Left renal pelvis (tissue), 4 donors: ENCODE measurements at regions not wholly inside any gene's neighbourhood (a gene's known extent, or its start where the extent isn't known, plus 50 kb on each side); places are given as distances from the start of the nearest gene placed in this dataset.
A peak's percentile ranks its signal among the peaks of the same experiment; 100 is the strongest.

Experiments
- DNase-seq, 4 donors: peaks; one replicate each; pipeline ENCODE4 v3.0.0-alpha.2; 2013; ENCODE audit warnings: low read depth in 4 of 4, low spot score in 3 of 4

DNA sequence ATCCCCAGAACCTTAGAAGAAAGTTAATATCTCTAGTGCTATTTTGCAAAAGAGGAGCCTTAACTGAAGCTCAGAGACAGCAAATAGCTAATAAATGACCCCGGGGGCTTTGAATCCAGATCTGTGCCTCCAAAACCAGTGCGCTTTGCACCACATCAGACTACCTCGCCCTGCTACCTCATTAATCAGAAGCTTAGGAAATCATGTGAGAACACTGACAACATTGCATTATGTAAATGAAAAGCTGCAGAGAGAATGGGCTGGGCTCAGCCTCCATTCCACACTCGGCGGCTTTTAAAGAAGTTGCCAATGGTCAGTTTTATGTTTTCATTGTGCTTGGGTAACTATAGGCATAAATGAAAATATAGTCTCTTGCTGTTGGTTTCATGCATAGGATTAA lies 54.0 kb upstream of the STMND1 start:
- no peak for DNase-seq

GRCh38 chr6:17045581-17046322 lies 56.1 kb upstream of the STMND1 start:
- DNase-seq, result no peak

DNA sequence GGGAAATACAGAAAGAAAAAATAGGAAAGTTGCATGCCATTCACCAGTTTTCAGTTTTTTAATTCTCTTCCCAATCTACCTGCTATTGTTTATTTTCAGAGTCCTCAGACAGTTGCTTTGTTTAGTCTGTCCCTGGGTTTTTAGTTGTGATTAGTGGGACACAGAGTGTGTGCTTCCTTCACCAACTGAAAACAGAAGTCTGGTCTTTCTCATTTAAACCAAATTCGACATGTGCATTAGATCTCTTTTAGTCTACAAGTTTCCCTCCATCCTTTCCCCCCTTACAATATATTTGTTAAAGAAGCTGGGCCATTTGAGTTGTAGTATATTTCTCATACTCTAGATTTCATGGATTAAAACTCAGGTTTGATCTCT lies 58.7 kb upstream of the STMND1 start:
- DNase-seq, result no peak

- no peak for DNase-seq
These were observed 59.3 kb upstream of the STMND1 start for GRCh38 chr6:17042422-17043147.

DNA sequence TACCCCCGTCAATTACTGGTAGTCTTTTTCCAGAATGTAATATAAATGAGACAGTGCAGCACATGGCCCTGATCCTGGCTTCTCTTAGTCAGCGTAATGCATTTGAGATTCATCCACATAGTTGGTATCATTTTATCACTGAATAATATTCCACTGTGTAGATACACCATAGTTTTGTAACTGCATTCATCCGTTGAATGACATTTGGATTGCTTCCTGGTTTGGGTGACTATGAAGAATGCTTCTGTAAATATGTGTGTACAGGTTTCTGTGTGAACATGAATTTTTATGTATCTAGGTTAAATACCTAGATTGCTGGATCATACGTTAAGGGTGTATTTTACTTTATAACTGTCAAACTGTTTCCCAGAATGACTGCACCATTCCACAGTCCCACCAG lies 62.6 kb upstream of the STMND1 start:
- DNase-seq, result no peak

- no peak for DNase-seq
These were observed 63.5 kb upstream of the STMND1 start for GRCh38 chr6:17038316-17038715.

- no peak for DNase-seq
These were observed 65.8 kb upstream of the STMND1 start for GRCh38 chr6:17036065-17036393.

DNA sequence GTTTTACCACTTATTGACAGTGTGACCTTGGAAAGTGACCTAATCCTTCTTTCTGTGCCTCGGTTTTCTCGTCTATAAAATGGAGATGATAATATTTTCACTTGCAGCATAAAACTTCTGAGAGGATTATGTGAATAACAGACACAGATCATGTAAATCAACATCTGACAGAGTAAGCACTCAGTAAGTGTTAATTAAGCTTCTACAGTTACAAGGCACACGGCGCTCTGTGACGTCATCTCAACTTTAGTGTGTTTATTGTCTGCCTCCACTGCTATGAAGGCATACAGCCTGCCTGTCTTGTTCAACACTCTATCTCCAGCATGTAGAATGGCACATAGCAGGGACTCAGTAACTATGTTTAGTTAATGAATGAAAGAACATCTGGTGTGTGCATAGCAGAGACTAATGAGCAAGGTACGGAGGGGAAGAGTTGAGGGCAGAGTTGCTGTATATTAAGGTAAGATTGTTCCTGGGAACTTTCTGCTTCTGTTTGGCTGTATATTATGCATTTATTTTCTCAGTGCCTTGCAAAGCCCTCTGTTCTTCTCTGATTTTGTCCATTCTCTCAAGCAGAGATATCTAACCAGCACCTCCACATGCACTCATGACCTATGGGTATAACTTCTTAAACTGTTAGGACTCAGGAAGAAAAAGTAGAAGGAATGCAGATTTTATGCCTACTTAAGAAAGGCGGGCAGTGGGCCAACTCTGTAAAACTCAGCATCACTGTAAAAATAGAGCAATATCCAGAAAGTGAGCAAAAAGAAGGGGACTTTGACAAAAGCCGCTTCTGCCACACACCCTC lies 66.4 kb upstream of the STMND1 start:
- DNase-seq, result peak in 1 of 4 donors; percentile 32

GRCh38 chr6:17033746-17034145 lies 68.1 kb upstream of the STMND1 start:
- no peak for DNase-seq

DNA sequence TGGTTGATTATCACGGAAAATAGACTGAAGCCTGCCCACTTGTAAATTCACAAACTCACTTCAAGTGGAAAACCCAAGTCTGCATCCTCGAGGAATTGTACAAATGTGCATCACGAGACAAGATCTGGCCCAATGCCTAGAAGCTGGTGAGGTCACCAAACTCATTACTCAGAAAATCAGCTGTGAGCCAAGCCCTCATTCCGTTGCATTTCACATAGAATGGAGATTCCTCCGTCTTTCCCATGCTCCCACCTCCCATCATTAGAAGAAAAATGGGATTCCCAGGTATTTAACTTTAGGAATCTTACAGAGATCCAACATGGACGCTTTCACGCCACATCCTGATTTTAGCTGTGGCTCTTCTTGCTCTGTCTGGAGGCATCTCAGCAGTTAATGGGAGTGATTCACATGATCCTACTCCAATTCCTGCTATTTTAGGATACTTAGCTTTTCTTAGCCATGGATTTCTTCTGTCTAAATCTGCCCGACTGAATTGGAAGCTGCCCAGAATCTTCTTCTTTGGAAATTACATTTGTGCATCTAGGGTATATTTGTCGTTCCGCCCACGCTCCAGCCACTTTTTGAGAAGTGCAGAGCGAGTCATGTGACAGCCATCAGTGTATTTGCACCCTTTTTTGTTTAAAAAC lies 68.7 kb upstream of the STMND1 start:
- peak in 2 of 4 donors; percentile 53 for DNase-seq

GRCh38 chr6:17032590-17032987 lies 69.3 kb upstream of the STMND1 start:
- no peak for DNase-seq

- no peak for DNase-seq
These were observed 69.9 kb upstream of the STMND1 start for GRCh38 chr6:17031961-17032360.

GRCh38 chr6:17027441-17027840 lies 74.4 kb upstream of the STMND1 start:
- no peak for DNase-seq

GRCh38 chr6:17022604-17023003 lies 79.2 kb upstream of the STMND1 start:
- no peak for DNase-seq

- no peak for DNase-seq
These were observed 80.3 kb upstream of the STMND1 start for GRCh38 chr6:17021539-17021889.

DNA sequence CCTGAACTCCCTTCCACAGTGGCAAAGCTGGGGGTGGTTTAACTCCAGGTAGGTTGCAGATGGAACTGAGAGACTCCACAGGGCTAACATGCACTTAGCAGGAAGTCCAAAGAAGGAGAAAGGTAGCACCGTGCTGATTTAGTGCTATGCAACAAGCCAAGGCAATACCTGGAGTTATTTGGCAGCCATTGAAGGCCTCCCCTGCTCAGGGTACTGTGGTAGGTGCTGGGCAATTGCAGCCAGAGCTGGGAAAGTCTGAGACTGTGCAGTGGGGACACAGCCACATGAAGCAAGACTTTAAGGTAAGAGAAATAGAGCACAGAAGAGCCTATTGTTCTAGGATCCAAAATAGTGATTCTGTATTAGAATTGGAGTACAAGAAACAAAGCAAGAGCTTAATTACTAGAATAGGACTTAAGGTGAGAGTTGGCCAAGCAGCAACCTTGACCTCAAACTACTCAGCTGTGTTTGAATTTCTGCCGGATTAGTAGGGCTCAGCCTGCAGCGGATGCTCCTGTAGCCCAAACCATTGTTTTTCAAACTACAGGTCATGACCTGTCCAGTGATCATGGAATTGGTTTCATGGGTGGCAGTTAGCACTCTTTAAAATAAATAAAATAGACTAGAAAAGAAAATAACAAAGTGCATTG lies 80.8 kb upstream of the STMND1 start:
- no peak for DNase-seq

DNA sequence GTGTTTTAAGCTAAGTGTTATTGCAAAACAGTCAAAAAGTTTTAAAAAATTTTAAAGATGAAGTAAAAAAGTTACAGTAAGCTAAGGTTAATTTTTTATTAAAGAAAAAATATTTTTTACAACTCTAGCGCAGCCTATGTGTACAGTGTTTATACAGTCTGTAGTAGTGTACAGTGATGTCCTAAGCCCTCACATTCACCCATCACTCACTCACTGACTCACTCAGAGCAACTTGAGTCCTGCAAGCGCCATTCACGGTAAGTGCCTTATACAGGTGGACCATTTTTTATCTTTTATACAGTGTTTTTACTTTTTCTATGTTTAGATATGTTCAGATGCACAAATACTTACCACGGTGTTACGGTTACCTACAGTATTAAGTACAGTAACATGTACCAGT lies 83.4 kb upstream of the STMND1 start:
- DNase-seq, result no peak

DNA sequence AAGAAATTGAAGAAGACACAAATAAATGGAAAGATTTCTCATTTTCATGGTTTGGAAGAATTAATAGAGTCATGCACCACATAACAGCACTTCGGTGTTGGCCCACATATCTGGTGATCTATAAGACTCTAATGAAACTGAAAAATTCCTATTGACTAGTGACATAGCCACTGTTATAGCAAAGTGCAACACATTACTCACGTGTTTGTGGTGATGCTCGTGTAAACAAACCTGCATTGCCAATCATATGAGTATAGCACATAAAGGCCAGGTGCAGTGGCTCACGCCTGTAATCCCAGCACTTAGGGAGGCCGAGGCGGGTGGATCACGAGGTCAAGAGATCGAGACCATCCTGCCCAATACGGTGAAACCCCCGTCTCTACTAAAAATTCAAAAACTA lies 84.4 kb upstream of the STMND1 start:
- no peak for DNase-seq

- DNase-seq, result no peak
These were observed 86.1 kb upstream of the STMND1 start for GRCh38 chr6:17015551-17016381.

DNA sequence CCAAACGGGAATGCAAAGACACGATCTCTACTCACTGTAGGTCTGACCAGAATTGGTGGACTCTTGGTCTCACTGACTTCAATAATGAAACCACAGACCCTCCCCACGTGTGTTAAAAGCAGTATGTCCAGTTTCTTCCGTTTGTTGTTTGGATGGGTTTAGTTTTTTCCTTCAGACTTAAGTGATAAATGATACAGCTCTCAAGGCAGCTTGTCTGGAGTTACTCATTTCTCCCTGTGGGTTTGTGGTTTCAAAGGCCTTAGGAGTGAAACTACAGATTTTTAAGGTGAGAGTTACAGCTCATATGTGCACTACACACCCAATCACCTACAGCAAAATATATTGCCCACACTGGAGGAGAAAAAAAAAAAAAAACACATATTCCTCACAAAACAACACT lies 86.7 kb upstream of the STMND1 start:
- DNase-seq, result no peak
